ENCODE measurements at regions not wholly inside any gene's neighbourhood (a gene's known extent, or its start where the extent isn't known, plus 50 kb on each side); places are given as distances from the start of the nearest gene placed in this dataset.

- no peak for TF ChIP-seq CTCF (IDR thresholded peaks at IDR 0.05; ENCODE audit: control extremely low read depth, extremely low read depth)
- ATAC-seq (ENCODE audit: insufficient read depth, low FRiP score) (no peak), DNase-seq (no peak)
- H3K9me3 ChIP-seq (ENCODE audit: control insufficient read depth in 4 of 4, insufficient read depth in 3 of 4, low read length in 3 of 4) = peaks cover 0 to 14% (median 2%) of the 10 kb centered on the region in 4 donors
- no peak overlapping the region for H3K9ac ChIP-seq (ENCODE audit: insufficient read depth in 1 of 2, low read length in 2 of 2)
- peaks cover 0 to 2% (median 0%) of the 10 kb centered on the region in 5 donors for H3K4me1 ChIP-seq (ENCODE audit: control insufficient read depth in 5 of 5, insufficient read depth in 5 of 5, low read length in 5 of 5)
- no peaks in the 10 kb centered on the region for H3K27me3 ChIP-seq (ENCODE audit: control insufficient read depth in 3 of 3, insufficient read depth in 3 of 3, low read length in 2 of 3)
- no peak overlapping the region for H3K4me3 ChIP-seq
- H3K36me3 ChIP-seq (ENCODE audit: control insufficient read depth in 4 of 4, insufficient read depth in 4 of 4, low read length in 4 of 4) = no peaks in the 10 kb centered on the region
- 97 to 100% methylated on average over 2 of the region's 2 CpGs for WGBS, 2 donors
- H3K27ac ChIP-seq (ENCODE audit: low read depth in 1 of 2, low read length in 1 of 2) = no peak overlapping the region
These were observed 85.2 kb upstream of the STARD4 start for GRCh38 chr5:111597491-111597890.

- H3K27me3 ChIP-seq (ENCODE audit: control insufficient read depth in 3 of 3, insufficient read depth in 3 of 3, low read length in 2 of 3) = no peaks in the 10 kb centered on the region
- 95 to 97% methylated on average over 5 of the region's 5 CpGs for WGBS, 2 donors
- no peaks in the 10 kb centered on the region for H3K4me1 ChIP-seq (ENCODE audit: control insufficient read depth in 5 of 5, insufficient read depth in 5 of 5, low read length in 5 of 5)
- TF ChIP-seq CTCF (IDR thresholded peaks at IDR 0.05; ENCODE audit: control extremely low read depth, extremely low read depth) = no peak
- ATAC-seq (ENCODE audit: insufficient read depth, low FRiP score) (no peak), DNase-seq (no peak)
- H3K9me3 ChIP-seq (ENCODE audit: control insufficient read depth in 4 of 4, insufficient read depth in 3 of 4, low read length in 3 of 4) = peaks cover 0 to 14% (median 2%) of the 10 kb centered on the region in 4 donors
- H3K27ac ChIP-seq (ENCODE audit: low read depth in 1 of 2, low read length in 1 of 2) = no peak overlapping the region
- no peak overlapping the region for H3K4me3 ChIP-seq
- no peak overlapping the region for H3K9ac ChIP-seq (ENCODE audit: insufficient read depth in 1 of 2, low read length in 2 of 2)
- H3K36me3 ChIP-seq (ENCODE audit: control insufficient read depth in 4 of 4, insufficient read depth in 4 of 4, low read length in 4 of 4) = no peaks in the 10 kb centered on the region
These were observed 84.4 kb upstream of the STARD4 start for GRCh38 chr5:111596705-111597104.

GRCh38 chr5:111595425-111595824, 83.1 kb upstream of the STARD4 start:
- H3K27ac ChIP-seq (ENCODE audit: low read depth in 1 of 2, low read length in 1 of 2) = no peak overlapping the region
- TF ChIP-seq CTCF (IDR thresholded peaks at IDR 0.05; ENCODE audit: control extremely low read depth, extremely low read depth) = no peak
- DNase-seq (no peak), ATAC-seq (ENCODE audit: insufficient read depth, low FRiP score) (no peak)
- H3K9ac ChIP-seq (ENCODE audit: insufficient read depth in 1 of 2, low read length in 2 of 2) = no peak overlapping the region
- H3K27me3 ChIP-seq (ENCODE audit: control insufficient read depth in 3 of 3, insufficient read depth in 3 of 3, low read length in 2 of 3) = no peaks in the 10 kb centered on the region
- H3K4me1 ChIP-seq (ENCODE audit: control insufficient read depth in 5 of 5, insufficient read depth in 5 of 5, low read length in 5 of 5) = no peaks in the 10 kb centered on the region
- 70% methylated on average over 4 of the region's 4 CpGs for WGBS, 2 donors
- no peaks in the 10 kb centered on the region for H3K36me3 ChIP-seq (ENCODE audit: control insufficient read depth in 4 of 4, insufficient read depth in 4 of 4, low read length in 4 of 4)
- H3K4me3 ChIP-seq = no peak overlapping the region
- peaks cover 0 to 14% (median 2%) of the 10 kb centered on the region in 4 donors for H3K9me3 ChIP-seq (ENCODE audit: control insufficient read depth in 4 of 4, insufficient read depth in 3 of 4, low read length in 3 of 4)

- no peak for TF ChIP-seq CTCF (IDR thresholded peaks at IDR 0.05; ENCODE audit: control extremely low read depth, extremely low read depth)
- 83% methylated on average over 1 of the region's 1 CpG for WGBS, 2 donors
- Histone ChIP-seq H3K9me3 (ENCODE audit: control insufficient read depth in 4 of 4, insufficient read depth in 3 of 4, low read length in 3 of 4) (no peaks in the 10 kb centered on the region), H3K4me1 (ENCODE audit: control insufficient read depth in 5 of 5, insufficient read depth in 5 of 5, low read length in 5 of 5) (peaks cover 0 to 25% (median 0%) of the 10 kb centered on the region in 5 donors), H3K4me3 (no peak overlapping the region), H3K27me3 (ENCODE audit: control insufficient read depth in 3 of 3, insufficient read depth in 3 of 3, low read length in 2 of 3) (no peaks in the 10 kb centered on the region), H3K27ac (ENCODE audit: low read depth in 1 of 2, low read length in 1 of 2) (no peak overlapping the region), H3K36me3 (ENCODE audit: control insufficient read depth in 4 of 4, insufficient read depth in 4 of 4, low read length in 4 of 4) (no peaks in the 10 kb centered on the region), H3K9ac (ENCODE audit: insufficient read depth in 1 of 2, low read length in 2 of 2) (no peak overlapping the region)
- ATAC-seq (ENCODE audit: insufficient read depth, low FRiP score) (no peak), DNase-seq (peak in 2 of 3 donors; percentile 65 to 68)
These were observed 77.0 kb upstream of the STARD4 start for GRCh38 chr5:111589316-111589715.

All from lung (tissue), 11 donors.